RCC 7860 (cell line): ENCODE measurements at regions not wholly inside any gene's neighbourhood (a gene's known extent, or its start where the extent isn't known, plus 50 kb on each side); places are given as distances from the start of the nearest gene placed in this dataset.
"Not testable (repeated sequence)": the region's sequence is repeated elsewhere in the genome, so short reads cannot be mapped to it uniquely, and the experiment has no call there.

Source experiments
- DNase-seq: peaks from one replicate; pipeline ENCODE4 v3.0.0-alpha.2; 2015; ENCODE audit warnings: low spot score
- FAIRE-seq: peaks from 2 replicates; lab custom pipeline; 2012; peaks lifted over from hg19 to GRCh38; lab: Jason Lieb, UNC

DNA sequence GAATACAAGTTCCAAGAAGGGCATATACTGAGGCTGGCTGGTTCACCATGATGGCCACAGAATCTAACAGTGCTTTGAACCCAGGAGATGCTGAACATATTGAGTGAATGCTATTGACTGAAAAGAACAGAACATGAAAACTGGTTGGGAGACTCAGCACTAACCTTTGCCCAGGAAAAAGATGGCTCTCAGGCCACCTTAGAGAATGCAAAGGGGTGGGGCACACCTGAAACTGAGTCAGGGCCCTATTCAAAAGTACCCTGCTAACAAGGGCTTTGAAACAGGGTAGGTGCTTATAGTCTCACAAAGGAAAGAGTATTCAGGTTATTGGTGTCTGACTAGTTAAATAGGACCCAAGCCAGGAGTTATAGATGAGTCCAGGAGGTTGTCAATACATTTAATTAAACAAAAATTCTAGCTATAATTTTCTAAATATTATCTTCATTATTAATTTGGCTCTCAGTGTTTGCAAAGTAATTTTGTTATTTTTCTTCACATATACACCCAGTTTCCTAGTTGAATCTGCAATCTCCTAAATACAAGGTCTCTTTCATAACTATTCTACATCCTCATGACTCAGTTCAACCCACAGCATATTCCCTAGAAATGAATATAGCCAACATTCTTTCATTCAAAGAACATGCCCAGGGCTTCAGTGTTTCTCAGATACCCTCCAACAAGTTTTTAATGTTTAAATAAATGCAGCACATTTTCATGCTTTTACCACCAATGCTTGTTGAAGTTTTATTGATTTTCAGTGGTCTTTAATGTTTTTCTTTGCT is 144.2 kb upstream of the RAPGEF2 start:
- FAIRE-seq = no peak
- DNase-seq = no peak

DNA sequence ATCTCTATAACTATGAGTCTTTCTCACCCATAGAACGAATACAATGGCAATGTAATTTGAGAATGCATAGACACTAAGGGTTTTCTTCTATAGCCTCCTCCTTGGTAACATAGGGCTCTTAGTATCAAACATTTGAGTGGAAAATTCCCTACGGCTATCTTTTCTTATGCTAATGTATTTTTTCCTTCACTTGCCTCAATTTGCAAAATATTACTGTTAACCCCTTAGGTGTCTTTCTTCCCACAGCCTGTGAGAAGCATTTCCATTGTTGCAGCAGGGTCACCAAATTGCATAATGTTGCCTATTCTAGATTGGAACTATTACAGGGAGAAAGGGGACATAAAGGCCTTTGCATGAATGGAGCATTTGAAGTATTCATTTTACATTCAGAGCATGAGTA is 140.5 kb upstream of the RAPGEF2 start:
- no peak for DNase-seq
- FAIRE-seq = no peak

DNA sequence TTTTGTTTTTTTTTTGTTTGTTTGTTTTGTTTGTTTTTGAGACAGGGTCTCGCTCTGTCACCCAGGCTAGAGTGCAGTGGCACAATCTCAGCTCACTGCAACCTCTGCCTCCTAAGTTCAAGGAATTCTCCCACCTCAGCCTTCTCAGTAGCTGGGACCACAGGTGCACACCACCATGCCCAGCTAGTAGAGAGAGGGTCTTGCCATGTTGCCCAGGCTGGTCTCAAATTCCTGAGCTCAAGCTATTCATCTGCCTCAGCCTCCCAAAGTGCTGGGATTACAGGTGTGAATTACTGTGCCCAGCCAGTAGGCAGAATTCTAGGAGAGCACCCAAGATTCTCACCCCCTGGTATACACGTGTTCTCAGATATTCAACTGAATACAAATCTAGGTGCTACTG is 139.6 kb upstream of the RAPGEF2 start:
- DNase-seq, FAIRE-seq: not testable (repeated sequence)

DNA sequence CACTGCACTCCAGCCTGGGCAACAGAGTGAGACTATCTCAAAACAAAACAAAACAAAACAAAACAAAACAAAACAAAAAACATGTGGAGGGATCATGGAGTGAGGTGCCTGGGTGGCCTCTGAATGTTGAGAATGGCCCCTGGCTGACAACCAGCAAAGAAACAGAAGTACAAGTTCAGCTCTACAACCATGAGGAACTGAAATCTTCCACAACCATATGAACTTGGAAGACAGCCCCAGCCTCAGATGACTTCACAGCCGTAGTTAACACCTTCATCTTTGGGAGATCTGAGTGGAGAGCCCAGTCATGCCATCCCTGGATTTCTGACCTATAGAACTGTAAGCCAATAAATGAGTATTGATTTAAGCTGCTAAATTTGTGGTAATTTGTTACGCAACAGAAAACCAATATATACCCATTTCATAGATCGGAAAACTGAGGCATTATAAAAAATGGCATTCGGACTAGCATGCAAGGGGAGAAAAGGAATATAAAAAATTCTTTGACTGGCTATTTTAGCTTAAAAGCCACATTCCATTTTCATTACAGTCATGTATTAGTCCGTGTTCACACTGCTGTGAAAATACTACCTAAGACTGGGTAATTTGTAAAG is 138.7 kb upstream of the RAPGEF2 start:
- DNase-seq (no peak), FAIRE-seq (no peak)

DNA sequence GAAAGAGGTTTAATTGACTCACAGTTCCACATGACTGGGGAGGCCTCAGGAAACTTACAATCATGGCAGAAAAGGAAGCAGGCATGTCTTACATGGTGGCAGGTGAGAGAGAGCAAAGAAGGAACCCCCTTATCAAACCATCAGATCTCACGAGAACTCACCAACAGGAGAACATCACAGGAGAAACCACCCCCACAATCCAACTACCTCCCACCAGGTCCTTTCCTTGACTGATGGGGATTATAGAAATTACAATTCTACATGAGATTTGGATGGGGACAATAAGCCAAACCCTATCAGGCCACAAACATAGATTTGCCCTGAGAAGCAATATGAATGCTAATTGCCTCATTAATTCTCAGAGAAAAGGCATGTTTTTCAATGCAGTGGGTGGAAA is 138.2 kb upstream of the RAPGEF2 start:
- DNase-seq (no peak), FAIRE-seq (no peak)

DNA sequence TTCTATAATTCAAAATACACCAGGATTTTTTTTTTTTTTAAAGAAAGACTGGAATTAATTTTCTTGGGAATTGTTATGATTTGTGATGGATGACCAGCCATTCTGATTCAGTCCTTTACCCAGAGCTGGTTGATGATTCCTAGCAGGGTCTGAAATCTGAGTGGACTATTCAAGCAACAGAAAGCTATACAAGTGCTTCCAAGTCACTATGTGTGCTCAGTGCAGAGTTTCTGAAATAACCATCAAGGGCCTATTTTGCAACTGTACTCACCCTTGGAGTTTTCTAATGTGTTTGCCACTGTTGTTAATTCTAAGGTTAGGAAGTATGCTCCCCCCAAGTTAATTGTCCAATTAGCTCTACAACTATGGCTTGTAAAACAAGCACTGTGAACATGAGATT is 137.7 kb upstream of the RAPGEF2 start:
- no peak for DNase-seq
- FAIRE-seq = no peak

DNA sequence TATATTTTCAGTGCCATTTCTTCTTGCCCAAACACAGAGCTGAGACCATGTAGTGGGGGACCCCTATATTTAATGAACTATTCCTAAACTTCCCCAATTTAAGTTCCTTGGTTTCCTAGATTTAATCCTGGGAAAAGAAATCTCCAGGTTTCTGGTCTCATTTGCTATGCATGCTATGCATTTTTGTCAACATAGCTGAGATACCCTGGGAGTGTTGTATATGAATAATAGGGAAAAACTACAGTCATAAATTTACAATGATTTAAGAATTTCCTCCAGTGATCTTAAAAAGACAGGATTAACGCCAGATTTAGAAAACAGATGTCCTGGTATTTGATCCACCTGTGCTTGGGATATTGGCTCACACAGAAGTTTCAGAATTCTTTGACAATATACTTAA is 136.8 kb upstream of the RAPGEF2 start:
- DNase-seq (no peak), FAIRE-seq (no peak)

DNA sequence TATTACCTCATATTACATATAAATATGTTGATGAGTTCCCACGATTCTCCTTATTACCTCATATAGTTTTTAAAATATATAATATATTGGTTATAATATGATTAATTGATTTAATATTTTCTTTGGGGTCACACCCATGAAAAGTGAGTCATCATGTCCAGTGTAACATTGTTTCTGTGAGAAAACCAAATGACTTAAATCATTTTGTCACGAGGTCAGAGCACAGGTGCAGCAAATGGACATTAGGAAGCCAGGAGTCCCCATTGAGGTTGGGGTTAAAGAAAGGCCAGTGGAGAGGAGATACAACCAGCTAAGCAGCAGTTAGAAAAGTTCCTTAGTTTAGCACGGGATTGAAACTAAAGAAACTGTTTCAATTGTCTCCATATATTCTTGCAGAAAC is 133.9 kb upstream of the RAPGEF2 start:
- DNase-seq (no peak), FAIRE-seq (no peak)

DNA sequence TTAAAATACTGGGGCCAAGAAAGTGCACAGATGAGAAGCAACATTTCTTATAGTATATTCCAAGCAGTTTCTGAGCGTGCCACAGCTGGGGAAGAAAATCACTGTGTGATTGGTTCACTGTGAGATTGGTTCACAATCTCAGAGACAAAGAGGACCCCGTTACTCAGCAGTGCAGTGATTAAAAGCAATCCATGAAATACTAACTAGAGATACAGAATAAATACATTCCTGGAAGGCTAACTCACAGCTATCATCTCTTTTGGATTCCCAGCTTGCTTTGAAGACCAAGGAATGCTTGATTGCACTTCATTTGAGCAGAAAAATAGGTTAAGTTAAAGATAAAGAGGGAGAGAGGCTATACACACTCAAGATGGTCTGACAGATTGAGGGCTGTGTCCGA is 132.1 kb upstream of the RAPGEF2 start:
- no peak for FAIRE-seq
- DNase-seq = no peak

DNA sequence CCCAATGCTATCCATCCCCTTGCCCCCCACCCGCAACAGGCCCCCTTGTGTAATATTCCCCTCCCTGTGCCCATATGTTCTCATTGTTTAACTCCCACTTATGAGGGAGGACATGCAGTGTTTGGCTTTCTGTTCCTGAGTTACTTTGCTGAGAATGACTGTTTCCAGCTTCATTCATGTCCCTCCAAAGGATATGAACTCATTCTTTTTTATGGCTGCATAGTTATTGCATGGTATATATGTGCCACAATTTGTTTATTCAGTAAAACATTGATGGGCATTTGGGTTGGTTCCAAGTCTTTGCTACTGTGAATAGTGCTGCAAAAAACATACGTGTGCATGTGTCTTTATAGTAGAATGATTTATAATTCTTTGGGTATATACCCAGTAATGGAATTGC is 128.4 kb upstream of the RAPGEF2 start:
- not testable (repeated sequence) for FAIRE-seq, DNase-seq

DNA sequence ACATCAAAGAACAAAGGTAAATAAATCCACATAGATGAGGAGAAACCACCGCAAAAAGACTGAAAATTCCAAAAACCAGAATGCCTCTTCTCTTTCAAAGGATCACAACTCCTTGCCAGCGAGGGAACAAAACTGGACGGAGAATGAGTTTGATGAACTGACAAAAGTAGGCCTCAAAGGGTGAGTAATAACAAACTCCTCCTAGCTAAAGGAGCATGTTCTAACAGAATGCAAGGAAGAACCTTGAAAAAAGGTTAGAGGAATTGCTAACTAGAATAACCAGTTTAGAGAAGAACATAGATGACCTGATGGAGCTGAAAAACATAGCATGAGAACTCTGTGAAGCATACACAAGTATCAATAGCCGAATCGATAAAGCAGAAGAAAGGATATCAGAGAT is 122.2 kb upstream of the RAPGEF2 start:
- DNase-seq, FAIRE-seq: not testable (repeated sequence)

DNA sequence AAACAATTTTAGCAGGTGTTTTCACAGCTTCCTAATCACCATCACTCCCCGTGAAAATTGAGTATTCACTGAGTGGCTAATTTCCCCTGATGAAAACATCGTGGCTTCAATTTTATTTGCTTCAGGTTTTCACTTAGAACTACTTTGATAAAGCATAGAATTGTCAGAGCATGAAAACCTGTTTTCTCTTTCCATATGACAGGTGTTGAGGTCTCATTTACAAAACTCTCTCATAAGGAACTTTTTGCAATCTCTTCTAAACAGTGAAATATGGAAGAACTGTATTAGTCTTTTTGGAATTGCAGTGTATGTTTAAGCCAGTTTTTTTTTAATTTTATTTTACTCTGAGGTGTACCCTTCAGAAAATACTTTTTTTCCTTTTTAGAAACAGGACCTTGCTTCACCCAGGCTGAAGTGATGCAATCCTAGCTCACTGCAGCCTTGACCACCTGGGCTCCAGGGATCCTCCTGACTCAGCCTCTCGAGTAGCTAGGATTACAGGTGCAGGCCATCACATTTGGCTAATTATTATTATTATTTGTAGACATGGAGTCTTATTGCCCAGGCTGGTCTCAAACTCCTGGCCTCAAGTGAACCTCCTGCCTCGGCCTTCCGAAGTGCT is 111.2 kb upstream of the RAPGEF2 start:
- DNase-seq (no peak), FAIRE-seq (no peak)

DNA sequence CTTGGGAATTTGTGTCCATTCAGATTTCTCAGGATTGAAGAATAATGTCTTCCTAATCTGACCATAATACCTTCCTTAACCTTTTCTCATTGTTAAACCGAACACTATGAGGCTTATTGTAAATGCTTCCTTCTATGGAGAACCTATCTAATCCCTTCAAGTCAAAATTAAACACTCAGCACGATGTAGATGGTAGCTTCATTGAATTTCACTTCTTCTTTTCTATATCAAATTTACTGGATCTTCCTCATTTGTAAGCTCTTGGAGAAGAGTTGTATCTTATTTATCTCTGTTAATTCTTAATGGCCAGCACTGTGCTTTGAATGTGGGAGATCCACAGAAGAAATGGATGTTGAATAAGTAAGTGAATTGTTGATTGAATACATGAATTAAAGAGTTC is 109.0 kb upstream of the RAPGEF2 start:
- DNase-seq = no peak
- no peak for FAIRE-seq

DNA sequence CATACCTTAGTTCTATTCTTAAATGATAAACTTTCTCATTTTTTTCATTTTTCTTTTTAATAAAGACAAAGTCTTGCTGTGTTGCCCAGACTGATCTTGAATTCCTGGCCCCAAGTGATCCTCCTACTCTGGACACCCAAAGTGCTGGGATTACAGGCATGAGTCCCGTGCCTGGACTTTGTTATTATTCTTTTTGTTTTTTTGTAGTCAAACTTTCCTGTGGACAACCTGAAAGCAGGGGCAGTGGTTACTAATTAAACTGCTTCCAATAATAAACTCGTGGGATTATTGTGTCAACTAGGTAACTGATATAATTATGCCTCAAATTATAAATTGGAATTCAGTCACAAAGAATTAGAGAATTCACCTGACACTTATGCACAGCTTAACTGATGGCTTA is 107.8 kb upstream of the RAPGEF2 start:
- FAIRE-seq (no peak), DNase-seq (no peak)

DNA sequence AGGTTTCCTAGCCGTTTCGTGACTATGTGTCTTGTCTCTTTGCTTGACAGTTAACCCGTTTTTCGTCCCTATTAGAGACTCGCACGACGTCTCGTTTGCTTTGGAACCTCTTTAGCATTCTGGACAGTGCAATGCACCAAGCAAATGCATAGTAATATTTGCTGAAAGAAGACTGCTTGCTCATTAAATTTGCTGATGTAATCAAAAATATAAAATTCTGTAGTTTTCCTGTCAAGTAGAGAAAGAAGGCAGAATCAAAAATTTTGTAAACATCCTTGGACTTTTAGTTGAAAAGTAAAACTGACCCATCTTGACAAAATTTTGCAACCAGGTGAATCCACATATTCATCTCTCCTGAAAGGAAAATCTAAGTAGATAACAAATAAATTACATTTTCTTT is 106.9 kb upstream of the RAPGEF2 start:
- DNase-seq (no peak), FAIRE-seq (no peak)

DNA sequence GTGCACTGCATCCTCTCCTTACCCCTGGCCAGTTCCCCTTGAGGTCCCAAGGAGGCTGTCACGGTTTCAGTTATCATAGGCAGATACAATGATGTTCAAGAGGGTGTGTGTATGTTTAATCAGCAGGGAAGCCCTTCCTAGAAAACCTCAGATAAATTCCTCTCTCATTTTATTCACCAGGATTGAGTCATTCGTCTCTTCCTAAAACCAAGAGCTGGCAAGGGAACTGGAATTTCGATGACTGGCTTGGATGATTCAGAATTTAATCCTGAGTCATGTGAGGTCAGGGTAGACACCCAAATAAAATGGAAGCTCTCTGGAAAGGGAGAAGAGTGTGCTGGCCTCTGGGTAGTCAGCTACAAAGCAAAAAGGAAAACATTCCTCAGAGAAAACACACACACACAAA is 106.2 kb upstream of the RAPGEF2 start:
- FAIRE-seq (peak; percentile 98), DNase-seq (peak; percentile 96)

DNA sequence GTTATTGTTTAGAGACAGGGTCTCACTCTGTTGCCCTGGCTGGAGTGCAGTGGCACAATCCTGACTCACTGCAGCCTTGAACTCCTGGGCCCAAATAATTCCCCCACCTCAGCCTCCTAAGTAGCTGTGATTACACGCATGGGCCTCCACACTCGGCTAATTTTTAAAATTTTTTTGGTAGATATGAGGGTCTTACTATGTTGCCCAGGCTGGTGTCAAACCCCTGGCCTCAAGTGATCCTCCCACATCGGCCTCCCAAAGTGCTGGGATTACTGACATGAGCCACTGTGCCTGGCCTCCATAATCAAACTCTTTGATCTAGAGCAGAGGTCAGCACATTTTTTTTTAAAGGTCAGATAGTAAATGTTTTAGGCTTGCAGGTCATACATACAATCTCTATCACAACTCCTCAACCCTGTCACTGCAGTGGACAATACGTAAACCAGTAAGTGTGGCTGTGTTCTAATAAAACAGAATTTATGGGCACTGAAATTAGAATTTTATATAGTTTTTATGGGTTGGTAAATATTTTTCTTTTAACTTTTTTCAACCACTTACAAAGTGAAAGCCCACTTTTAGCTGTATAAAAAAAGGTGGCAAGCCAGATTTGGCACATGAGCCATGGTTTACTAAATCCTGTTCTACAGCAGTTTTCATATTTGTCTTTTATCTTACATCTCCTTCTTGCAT is 105.1 kb upstream of the RAPGEF2 start:
- FAIRE-seq (no peak), DNase-seq (no peak)

DNA sequence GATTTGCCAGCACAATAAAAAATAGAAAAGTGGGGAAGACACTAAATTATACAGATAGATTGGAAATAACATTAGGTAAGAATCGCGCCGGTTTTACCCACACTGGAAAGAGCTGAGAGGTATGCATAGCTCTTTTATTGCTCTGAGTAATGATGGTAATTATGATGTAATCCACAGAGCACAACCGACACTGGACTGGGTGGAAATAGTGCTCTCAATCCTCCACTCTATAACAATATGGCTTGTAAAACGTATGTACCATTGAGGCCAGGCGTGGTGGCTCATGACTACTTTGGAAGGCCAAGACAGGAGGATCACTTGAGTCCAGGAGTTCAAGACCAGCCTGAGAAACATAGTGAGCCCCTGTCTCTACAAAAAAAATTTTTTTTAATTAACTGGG is 104.3 kb upstream of the RAPGEF2 start:
- FAIRE-seq = peak; percentile 29
- DNase-seq = peak; percentile 71

DNA sequence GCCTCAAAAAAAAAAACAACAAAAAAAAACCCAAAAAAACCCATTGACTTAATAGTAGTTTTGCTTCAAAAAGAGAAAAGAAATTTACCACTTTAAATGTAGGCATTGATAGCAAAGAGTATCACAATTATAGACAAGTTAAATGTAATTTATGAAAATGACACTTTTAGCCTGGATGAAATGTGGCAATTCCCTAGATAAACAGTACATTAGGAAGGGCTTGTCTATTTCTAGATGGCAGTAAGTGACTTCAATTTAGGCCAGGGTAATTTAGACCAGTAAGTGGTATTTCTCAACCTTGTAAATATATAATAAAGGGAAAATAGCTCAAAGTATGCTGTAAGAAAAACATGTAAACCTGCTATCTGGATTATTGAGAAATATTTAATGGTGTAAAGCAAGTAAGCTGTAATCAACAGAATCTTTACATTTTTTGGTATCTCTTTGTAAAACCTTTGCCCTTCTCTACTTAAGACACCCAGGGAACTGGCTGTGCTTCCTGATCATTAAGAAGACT is 103.7 kb upstream of the RAPGEF2 start:
- no peak for DNase-seq
- no peak for FAIRE-seq

DNA sequence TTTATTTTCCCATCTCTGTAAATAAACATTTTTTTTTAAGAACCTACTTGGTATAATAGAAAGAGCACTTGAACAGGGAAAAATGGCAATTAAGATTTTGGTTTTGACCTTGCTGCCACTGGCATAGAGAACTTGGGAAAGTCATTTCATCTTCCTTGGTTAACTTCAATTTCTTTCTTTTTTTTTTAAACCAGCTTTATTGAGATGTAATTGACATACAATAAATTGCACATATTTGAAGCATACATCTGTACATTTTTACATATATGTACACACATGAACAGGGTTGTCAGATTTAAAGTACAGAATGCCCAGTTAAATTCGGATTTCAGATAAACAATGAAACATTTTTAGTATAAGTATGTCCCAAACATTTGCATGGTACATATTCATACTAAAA is 103.0 kb upstream of the RAPGEF2 start:
- DNase-seq (no peak), FAIRE-seq (no peak)

DNA sequence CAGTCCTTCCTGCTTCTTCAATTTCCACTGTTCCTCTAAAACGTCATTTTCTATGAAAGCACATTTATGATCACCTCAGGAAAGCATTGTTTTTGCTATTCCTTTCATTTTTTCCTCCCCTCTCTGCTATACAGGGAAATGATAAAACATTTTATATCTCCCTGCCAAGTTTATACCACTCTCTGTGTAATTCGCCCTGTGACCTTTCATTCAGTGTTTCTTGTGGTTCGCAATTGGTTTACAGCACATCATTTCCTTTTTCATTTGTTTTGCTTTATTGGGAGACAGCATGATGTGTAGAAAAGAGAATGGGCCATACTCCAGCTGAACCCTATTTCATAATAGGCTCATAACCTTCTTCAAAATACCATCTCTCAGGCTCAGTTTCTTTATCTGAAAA is 99.9 kb upstream of the RAPGEF2 start:
- DNase-seq (no peak), FAIRE-seq (no peak)
